ENCODE measurements at regions not wholly inside any gene's neighbourhood (a gene's known extent, or its start where the extent isn't known, plus 50 kb on each side); places are given as distances from the start of the nearest gene placed in this dataset.
"Not testable (repeated sequence)": the region's sequence is repeated elsewhere in the genome, so short reads cannot be mapped to it uniquely, and the experiment has no call there.

DNA sequence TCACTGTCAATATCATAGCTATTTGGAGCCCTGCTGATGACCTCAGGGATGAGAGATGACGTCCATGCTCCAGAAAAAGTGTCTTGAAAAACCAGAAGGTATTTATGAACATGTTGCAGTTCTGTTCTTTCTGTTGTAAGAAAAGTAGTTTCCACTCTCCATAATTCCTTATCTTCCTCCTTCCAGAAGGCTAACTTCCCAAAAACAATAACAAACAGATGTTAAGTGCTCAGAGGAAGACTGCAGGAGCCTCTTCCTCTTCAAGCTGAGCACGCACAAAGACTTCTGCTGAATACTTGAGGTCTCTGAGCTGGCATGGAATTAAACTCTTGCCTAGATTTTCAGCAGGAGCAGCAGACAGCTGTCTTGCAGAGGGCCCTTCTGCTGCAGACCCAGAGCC is 434.5 kb upstream of the KLHL29 start:
- DNase-seq: no peak

DNA sequence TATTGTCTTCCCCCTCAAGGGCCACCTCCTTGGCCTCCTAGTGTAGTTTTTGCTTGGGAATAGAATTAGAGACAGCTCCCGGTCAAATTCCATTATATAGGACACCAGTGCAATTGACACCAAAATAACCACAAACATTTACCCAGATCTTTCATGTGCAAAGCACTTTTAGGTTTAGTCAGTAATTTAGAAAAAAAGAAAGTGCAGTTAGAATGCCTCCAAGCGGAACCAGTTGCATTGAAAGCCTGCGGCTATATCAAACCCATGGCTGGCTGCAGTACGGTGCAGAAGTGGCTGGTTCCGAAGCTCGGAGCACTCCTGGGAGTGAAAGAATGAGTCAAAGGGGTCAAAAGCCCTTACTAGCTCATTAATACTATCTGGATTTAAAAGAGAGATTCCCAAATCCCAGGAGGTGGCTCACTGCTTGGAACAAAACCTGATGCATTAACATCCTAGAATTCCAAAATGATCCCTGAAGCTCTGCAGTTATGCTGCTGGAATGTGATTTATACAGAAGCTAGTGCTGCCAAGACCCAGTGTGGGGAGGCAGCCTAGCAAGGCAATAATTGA is 432.2 kb upstream of the KLHL29 start:
- no peak for DNase-seq

DNA sequence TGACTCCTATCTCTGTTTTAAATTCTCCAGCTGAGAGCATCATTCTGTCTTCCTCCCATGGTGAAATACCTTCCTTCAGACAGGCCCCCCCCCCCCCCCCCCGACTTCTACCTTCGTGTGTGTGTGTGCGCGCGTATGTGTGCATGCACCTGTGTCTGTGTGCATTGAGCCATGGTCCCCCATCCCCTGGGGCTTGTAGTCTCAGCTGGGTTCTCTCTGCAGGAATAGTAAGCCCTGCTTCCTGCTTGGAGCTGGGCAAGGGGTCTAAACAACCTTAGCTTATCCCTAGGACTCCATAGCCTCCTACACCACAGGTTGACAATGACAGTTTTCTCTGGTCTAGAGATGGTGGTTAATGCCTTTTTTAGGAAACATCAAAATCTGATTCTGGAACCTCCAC is 427.5 kb upstream of the KLHL29 start:
- DNase-seq: no peak

DNA sequence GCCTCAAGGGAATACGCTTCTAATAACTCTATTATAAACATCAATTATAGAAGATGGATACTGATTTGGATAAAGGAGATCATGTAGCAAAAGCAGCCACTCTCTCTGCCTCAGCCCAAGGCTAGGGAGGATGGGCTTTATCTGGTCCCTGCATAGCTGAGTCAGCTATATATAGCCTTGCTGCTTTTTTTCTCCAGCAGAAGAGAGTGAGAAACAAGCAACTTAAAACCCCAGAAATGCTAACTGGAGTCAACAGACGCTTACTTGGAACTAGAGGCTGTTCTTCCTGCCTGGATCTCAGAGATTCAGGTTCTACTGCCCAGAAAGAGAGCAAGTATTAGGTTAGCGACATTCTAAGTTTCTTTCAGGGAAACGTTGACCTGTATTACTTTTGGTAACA is 426.7 kb upstream of the KLHL29 start:
- no peak for DNase-seq

DNA sequence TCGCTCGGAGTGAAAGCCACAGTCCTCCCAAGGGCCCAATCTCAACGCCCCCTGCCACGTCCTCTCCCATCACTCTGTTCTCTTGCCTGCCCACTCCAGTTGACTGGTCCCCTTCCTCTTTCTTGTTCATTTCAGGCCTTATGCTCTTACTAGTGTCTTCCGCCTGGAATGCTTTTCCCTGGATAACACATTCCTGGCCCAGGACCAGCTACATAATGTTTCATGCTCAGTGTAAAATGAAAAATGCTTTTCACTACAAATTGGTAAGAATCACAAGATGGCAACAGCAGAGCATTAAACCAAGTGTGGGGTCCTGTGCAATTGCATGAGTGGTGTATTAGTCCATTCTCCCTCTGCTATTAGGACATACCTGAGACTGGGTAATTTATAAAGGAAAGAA is 417.2 kb upstream of the KLHL29 start:
- DNase-seq: no peak

DNA sequence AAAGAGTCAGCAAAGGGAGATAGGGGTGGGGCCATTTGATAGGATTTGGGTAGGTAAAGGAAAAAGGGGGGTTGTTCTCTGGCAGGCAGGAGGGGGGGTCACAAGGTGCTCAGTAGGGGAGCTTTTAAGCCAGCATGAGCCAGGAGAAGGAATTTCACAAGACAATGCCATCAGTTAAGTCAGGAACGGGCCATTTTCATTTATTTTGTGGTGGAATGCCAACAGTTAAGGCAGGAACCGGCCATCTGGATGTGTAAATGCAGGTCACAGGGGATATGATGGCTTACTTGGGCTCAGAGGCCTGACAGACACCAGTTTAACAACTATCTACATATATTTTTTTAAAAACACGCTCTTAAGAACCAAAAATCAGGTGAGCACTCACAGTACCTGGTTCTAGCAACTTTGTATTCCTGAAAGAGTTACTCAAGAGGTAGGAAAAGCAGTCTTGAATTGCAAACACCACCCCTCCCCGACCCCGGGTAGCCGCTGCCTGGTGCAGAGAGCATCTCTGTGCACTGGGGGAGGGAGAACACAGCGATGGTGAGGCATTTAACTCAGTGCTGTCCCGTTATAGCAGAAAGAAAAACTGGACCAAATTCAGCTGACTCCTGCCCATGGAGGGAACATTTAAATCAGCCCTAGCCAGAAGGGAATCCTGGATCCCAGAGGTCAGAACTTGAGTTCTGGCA is 414.5 kb upstream of the KLHL29 start:
- no peak for DNase-seq

DNA sequence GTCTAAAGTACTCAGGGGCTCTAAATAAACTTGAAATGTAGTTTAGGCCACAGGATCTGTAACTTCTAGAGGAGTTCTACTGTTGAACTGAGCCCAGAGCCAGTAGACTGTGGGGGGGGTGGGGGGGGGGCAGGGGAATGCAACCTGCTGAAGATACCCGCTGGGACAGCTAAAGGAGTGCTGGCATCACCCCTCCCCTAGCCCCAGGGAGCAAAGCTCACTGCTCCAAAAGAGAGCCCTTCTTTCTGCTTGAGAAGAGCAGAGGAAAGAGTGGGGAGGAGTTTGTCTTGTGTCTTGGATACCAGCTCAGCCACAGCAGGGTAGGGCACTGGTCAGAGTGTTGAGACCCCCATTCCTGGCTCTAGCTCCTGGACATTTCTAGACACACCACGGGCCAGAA is 414.0 kb upstream of the KLHL29 start:
- no peak for DNase-seq

DNA sequence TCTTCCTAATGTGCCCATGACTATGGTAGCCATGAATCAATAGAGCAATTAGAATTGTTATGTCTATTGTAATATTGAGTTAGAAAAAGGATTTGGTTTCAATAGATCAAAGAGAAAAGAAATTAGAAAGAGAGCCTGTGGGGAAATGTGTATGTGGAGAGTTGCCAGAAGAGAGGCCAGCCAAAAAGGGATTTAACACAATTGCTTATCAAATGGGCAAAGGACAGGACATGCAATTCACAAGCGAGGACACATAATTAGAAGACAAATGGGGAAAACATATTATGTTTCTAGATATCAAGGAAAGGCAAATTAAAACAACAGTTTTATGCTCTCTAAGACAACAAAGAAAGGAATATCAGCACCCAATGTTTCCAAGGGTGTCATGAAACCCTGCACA is 403.2 kb upstream of the KLHL29 start:
- DNase-seq: no peak

DNA sequence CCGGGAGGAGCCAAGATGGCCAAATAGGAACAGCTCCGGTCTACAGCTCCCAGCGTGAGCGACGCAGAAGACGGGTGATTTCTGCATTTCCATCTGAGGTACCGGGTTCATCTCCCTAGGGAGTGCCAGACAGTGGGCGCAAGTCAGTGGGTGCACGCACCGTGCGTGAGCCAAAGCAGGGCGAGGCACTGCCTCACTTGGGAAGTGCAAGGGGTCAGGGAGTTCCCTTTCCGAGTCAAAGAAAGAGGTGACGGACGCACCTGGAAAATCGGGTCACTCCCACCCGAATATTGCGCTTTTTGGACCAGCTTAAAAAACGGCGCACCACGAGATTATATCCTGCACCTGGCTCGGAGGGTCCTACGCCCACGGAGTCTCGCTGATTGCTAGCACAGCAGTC is 400.8 kb upstream of the KLHL29 start:
- not testable (repeated sequence) for DNase-seq

DNA sequence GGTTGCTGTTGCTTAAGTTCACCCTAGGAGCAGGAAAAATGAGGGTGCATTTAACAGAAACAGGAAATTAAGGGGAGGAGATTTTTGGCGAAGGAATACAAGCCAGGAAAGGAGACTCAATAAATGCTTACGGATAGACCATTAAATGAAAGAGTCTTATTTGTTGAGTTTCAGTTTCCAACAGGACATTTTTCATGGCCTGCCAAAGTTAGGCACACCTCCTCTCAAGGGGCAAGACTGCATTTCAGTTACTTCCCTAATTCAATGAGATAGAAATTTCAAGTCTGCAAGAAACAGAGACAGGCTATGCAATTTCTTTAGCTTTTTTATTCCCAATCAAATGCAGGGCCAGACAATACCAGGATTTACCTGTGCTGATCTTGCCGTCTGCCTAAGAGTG is 394.7 kb upstream of the KLHL29 start:
- no peak for DNase-seq

DNA sequence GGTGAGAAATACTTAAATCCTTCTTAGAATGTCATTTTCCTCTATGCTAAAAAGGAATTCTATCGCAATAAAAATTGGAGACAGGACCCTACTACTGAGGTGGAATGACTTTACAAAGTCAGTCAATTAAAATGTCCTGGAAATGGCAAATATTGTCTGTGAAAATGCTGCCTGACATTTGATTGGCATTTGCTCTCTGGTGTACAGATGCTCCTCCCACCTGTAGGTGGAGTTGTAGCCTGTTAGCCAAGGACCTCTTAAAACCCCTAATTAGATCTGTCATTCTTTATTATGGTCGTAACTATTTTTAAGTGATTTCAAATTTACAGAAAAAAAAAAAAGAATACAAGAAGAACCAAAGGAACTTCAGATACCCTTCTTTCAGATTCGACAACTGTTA is 393.1 kb upstream of the KLHL29 start:
- DNase-seq: no peak

DNA sequence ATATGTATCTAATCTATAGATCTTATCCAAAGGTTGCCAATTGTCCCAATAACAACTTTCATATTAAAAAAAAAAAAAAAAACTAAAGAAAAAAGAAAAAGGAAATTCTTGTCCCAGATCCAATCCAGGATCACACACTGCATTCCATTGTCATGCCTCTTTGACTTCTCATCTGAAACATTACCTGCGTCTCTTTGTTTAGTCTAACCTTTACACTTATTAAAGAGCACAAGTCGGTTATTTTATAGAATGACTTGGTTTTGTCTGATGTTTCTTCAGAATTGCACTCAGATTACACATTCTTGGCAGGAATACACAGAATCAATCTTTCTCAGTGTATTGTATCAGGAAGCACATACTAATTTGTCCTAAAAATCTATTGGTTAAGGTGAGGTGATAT is 392.5 kb upstream of the KLHL29 start:
- DNase-seq: no peak

DNA sequence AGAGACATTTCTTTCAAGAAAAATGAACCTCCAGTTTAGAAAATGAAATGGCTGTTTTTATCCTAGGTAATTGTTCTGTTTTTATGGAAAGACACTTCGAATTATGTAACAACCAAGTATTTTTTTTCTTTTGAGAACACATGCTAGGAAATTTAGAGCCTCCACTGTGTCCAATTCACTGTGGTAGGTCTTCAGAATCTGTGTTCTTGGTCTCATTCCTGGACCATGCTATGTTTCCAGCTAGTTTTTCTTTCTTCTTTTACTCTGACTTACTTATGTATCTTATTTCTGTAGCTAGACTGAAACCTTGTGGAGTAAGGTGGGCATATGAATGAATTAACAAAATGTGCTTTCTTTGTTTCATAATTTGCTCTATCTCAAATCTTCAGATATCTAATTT is 391.7 kb upstream of the KLHL29 start:
- no peak for DNase-seq

DNA sequence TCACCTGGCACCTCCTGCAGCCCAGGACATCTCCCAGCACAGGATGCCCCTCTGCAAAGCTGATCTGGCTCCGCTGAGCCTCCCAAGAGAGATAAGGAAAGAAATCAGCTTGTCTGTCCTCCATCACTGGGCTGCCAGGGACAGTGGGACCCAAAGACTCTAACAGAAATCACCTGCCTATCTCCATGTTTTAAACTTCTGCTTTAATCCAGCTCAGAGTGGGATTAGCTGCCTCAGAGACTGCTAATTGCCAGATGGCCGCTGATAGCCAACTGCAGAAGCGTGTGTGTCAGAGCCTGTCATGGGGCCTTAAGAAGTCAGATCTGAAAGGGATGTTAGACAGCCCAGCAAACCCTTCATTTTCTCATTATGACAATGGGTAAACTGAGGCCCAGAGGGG is 389.4 kb upstream of the KLHL29 start:
- DNase-seq: no peak

DNA sequence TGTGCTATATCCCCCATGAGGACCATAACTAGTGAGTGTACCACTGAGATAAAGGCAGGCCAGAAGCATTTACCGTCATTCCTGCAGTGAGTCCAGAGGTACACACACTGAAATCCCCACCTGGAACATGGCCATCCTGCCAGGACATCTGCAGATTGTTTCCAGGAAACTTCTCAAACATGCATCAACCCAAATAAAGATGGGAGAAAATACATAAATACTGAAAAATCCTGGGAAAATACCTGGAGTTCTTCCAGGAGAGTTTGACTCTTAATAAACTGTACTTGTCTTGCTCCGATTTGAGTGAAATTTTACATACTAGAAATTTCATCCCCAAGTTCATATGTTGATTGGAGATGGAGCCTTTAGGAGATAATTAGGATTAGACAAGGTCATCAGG is 388.1 kb upstream of the KLHL29 start:
- no peak for DNase-seq

DNA sequence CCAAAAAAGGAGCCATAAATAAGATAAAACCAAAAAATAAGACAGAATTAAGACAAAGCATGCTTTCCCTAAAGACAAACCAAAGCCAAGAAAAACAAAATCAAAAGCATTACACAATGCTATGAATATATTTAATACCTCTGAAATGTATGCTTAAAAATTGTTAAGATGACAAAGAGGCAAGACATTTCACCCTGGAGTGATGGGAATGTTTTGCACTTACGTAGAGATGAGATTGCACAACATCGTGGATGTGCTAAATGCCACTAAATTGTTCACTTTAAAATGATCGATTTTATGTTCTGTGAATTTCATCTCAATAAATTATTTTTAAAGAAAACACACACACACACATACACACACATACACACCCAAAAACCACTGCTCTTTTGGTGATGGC is 386.6 kb upstream of the KLHL29 start:
- DNase-seq: no peak

DNA sequence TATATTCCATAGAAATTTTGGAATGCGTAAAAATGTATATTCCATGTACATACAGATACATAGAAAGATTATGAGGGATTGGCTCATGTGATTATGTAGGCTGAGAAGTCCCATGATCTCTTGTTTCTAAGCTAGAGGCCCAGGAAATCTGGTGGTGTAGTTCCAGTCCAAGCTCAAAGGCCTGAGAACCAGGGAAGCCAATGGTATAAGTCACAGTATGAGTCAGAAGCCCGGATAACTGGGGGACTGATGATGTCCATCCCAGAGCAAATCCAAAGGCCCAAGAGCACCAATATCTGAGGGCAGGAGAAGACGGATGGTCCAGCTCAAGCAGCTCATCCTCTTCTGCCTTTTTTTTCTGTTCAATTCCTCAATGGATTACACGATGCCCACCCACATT is 385.0 kb upstream of the KLHL29 start:
- no peak for DNase-seq

DNA sequence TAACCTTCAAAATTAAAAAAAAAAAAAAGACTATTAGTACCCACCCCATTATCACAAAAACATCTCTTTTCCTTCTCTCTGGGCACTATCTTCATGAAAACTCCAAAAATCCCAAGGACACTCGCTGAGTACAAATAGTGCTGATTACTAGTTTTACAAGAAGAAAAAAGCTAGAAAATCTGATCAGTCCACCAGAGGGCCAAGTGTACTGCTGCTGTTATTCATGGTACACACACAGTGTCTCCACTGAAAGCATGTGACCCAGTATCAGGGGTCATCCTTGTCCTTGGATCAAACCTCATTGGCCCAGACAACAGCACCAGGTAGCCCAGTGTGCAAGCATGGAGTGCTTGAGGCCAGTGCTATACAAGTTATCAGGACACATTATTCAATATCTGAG is 382.7 kb upstream of the KLHL29 start:
- no peak for DNase-seq

DNA sequence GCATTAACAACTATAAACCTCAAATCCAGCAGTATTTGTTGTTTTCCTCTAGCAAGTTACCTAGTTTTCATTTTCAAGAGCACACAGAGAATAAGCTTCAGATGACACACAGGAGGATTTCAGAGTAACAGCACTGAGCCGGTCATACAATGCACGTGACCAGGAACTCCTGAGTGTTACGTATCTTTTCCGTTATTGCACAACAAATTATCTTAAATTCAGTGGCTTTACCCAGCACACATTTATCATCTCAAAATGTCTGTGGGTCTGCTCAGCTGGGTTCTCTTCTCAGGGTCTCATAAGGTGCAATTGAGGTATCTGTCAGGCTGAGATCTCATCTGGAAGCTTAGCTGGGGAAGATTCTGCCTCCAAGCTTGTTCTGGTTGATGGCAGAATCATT is 379.5 kb upstream of the KLHL29 start:
- no peak for DNase-seq

DNA sequence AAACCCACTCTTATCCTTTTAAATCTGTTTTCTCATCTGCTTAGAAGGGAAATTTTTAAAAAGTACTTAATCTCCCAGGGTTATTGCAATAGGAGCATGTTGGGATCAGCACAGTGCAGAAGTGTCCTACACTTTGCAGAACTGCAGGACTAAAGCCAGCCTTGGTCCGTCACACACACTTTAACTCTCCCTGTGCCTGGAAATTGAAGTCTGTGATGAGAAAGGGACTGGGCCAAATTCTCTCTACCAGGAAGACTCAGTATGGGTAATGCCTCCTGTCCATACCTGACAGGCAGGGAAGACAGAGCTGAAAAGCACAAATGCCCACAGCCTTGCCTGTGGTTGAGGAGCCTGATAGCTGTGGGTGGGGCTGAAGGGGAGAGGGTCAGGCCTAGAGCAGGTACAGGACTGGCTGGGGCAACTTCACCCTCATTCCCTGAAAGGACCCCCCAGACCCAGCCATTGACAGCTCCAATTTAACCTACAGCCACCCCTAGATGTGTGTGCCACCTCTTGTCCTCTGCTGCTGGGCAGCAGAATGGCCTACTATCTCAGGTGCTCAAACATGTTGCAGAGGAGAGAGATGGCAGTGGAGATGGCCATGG is 377.2 kb upstream of the KLHL29 start:
- DNase-seq: no peak

DNA sequence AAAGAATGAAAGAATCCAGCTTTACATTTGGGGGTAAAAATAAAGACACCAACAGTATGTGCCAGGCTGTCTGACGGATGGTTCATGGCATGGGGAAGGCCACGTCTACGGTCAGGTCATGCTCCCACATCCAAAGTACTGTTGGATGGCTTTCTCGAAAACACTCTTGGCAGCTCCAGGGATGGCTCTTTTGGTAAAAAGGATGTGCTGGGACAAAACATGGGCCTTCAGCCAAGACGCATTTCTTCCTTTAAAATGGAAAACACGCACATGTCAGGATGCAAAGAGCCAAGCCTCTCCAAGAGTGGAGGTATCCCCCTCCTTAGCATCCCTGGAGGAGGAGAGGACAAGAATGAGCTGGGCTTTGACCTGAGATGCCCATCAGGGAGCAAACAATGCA is 376.5 kb upstream of the KLHL29 start:
- no peak for DNase-seq

DNA sequence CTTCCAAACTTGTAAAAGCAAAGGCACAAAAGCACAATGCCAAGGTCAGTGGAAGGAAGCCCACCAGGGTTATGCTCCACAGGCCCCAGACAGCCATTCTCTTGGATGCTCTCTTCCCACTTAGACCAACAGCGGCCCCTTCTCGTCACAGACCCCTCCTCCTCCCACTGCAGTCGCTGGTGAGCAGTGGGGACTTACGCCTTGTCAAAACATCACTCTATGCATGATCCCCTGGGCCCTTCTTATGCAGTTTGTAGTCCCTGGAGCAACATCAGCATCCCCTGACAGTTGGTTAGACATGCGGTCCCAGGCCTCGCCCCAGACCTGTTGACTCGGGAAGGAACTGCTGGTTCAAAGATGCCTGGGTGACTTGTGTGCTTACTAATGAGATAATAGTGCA is 376.0 kb upstream of the KLHL29 start:
- DNase-seq: no peak

DNA sequence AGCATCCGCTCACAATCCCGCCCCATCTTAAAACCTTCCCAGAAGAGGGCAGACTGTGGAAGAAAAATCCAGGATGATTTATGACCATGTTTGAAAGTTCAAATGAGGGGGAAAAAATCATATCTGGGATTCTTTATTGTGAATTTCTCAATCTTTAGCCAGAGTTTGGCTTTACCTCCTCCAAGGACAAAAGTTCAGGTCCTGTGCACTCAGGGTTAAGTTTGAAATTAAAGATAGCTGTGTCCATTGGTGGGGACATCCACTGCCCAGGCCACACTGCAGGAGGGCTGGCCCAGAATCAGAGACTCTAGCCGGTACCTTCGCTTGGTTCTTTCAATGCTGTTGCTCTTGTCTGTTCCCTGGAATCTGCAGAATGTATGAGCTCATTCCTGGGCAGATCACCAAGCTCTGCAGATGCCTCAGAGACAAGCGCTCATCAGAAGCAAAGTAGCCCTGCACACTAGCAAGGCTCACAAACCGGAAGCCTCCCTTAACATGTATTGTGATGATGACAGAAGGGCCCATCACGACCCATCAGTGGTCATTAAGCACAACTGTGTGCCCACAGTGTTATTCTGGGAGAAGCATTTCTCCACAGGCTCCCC is 375.3 kb upstream of the KLHL29 start:
- no peak for DNase-seq

DNA sequence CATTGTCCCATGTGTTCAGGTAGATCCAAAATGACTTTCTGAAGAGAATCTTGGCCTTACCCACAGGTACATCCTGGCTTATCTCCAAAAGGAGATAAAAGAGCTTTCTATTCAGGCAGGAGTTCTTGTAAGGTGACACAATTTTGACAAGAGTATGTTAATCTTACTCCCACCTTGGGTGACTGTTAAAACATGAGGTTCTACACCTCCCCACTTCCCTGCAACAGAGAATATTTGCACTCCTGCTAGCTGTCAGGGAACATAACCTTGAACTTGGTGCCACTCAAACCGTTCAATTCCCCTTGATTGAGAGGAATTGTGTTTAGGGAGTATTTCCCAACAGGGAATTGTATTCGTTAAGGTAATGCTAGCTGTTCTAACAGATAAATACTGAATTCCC is 372.5 kb upstream of the KLHL29 start:
- no peak for DNase-seq
